NCI-H146 treated with DMSO at 0.1 percent for 48 hours (cell line): ENCODE measurements at regions not wholly inside any gene's neighbourhood (a gene's known extent, or its start where the extent isn't known, plus 50 kb on each side); places are given as distances from the start of the nearest gene placed in this dataset.
"Not testable (repeated sequence)": the region's sequence is repeated elsewhere in the genome, so short reads cannot be mapped to it uniquely, and the experiment has no call there.

Experiments
- DNase-seq: peaks from one replicate; lab custom pipeline; 2025; ENCODE audit not compliant: unreplicated experiment; lab: John Stamatoyannopoulos, UW

DNA sequence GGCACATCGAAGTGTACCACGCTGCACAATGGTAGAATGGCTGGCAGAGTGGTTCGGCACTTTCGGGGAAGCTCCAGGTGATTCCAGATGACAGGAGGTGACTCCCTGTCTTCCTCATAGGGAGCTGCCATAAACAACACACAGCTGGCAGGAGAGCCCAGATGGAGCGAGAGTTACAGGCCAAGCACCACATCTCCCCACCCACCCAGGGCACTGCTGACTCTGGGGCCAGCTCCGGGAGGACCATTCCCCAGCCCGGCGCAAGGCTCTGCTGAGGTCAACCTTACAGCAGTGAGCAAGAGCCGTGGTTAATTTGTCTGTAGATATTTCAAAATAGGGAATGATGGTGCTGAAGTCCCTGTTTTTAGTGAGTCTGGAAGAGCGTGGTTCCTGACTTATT is 78.8 kb upstream of the HMGXB4 start:
- no peak for DNase-seq

DNA sequence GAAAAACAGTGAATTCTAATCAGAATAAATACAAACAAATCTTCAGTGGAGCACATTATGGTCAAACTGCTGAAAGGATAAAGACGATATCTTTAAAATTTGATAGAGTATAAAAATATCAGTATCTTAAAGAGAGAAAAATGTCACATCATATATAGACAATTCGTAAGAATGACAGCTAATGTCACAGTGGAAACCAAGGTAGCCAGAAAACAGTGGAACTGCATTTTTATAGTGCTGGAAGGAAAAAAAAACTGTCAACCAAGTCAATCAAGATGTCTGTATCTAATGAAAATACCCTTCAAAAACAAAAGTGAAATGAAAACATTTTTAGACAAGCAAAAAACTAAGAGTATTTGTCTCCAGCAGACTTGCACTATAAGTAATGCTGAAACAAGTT is 73.4 kb upstream of the HMGXB4 start:
- DNase-seq = no peak

DNA sequence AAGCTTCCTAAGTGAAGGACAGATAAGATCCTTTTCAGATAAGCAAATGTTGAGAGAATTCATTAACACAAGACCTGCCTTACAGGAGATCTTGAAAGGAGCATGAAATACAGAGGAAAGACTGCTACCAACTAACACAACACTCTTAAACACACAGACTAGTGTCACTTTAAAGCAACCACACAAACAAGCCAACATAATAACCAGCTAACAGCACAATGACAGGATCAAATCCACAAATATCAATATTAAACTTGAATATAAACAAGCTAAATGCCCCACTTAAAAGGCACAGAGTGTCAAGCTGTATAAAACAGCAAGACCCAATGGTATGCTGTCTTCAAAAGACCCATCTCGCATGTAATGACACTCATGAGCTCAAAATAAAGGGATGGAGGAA is 70.8 kb upstream of the HMGXB4 start:
- no peak for DNase-seq

DNA sequence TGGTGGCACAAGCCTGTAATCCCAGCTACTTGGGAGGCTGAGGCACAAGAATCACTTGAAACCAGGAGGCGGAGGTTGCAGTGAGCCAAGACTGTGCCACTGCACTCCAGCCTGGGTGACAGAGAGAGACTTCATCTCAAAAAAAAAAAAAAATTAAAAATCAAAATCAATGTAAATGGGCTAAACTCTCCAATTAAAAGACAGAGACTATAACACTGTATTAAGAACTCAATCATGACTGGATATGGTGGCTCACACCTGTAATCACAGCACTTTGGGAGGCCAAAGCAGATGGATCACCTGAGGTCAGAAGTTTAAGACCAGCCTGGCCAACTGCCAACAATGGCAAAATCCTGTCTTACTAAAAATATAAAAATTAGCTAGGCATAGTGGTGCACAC is 68.4 kb upstream of the HMGXB4 start:
- DNase-seq = not testable (repeated sequence)

DNA sequence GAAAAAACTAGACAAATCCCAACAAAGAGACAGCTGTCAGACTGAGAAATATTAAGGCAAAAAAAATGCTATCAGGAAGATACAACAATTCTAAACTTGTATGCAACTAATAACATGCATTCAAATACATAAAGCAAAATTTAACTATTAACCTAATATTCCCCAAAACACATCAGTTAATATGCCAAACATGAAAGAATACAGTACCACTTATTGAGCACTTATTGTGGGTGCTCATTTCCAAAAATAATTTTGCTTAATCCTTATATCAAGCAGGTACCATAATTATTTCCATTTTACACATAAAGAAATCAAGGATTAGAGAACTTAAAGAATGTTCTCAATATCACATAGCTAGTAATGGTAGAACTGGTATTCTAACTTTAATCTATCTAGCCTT is 67.7 kb upstream of the HMGXB4 start:
- no peak for DNase-seq

DNA sequence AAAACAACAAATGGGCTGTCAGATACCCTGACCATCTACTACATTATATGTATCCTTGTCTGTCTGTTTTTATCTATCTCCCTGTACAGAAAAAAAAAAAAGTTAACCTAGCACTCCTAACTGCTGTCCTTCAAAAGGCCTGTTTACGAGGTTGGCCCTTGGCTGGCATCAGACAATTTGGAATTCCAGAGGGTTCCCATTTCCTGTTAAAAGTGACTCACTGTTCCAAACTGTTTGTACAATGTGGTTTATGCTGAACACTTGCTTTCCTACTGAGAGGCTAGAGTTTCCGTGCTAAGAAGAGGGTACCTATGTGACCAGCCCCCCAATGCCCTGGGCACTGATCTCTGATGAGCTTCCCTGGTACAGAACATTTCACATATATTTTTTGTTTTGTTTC is 65.9 kb upstream of the HMGXB4 start:
- no peak for DNase-seq

DNA sequence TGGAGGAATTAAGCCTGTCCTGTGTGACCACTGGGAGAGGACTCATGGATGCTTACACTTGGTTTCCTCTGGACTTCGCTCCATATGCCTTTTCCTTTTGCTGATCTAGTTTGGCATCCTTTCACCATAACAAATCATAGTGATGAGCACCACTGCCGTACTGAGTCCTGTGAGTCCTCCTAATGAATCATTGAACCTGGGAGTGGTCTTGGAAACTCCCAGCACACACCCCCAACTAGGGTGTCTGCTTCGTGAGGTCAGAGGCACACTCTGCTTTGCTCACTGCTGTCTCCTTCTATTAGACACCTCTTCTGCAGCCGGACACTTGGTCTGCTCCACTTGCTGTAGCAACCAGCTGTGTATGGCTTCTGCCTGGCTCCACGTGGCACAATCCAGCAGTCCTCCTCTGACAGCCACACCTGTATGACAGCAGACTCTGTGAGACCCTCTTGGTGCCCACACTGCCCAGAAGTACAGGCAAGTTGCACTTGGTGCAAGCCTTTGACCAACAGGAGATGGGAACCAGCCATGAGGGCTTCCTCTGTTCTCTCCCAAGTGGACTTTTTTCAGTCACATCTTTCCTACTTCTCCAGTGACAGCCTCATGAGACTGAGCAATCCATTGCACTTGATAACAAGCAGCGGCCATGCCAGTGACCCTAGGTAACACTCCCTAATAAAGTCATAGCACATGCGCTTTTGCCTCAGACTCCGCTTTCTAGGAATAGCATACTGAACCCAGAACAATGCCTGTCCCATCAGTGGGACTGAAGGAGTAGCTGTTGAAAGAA is 65.0 kb upstream of the HMGXB4 start:
- DNase-seq = no peak

DNA sequence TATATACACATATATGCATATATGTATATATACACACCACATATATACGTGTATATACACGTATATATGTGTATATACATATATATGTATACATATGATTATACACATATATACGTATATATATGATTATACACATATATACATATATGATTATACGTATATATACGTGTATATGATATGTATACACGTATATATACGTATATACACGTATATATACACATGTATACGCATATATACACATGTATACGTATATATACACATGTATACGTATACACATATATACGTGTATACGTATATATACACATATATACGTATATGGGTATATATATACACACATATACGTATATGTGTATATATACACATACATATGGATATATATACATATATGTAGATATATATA is 62.1 kb upstream of the HMGXB4 start:
- DNase-seq = no peak

DNA sequence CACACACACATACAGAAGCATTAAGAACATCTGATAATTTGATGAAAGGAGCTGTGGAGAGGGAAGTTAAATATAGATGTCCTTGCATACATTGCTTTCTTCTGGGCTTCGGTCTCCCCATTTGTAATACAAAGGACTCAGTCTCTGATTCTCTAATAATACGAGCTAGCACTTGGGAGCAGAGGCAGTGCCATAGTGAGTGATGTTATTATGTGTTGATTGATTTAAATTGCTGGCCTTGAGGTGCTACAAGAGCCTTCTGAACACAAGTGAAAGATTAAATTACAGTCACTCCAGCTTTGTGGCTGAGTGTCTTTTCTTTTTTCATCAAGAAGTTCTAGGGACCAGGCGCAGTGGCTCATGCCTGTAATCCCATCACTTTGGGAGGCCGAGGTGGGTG is 61.5 kb upstream of the HMGXB4 start:
- no peak for DNase-seq

DNA sequence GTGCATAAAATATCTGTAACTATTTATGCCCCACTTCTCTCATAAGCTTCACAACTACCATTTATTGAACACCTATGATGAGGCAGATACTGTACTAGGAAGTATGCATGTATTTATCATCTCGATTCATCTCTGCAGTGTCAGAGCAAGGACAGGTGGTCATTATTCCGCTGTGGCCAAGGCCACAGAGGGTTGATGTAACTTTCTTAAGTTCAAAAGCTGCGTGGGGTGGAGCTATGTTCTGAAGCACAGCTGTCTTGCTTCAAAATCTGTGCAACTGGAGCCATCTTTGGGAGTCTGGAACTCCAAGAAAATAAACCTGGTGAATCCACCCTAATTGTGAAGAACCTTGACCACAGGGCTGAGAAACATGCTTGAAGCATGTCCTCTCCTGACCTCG is 60.2 kb upstream of the HMGXB4 start:
- no peak for DNase-seq

DNA sequence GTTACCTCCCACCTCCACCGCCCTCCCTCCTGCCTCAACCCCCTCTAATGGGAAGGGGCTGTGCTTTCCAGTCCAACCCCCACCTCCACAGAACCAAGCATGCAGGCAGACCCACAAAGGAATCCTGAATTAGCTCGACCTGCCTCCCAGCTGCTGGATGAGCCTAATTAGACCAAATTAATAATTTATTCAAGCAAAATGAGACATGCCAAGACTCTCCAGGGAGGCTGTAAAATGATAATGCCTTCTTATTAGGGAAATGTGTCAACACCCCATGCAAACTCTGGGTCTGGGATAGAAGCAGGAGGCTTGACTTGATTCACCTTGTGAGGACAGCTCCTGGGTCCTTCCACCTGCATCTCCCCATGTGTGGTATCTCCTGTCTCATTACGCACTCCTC is 59.4 kb upstream of the HMGXB4 start:
- DNase-seq = no peak

DNA sequence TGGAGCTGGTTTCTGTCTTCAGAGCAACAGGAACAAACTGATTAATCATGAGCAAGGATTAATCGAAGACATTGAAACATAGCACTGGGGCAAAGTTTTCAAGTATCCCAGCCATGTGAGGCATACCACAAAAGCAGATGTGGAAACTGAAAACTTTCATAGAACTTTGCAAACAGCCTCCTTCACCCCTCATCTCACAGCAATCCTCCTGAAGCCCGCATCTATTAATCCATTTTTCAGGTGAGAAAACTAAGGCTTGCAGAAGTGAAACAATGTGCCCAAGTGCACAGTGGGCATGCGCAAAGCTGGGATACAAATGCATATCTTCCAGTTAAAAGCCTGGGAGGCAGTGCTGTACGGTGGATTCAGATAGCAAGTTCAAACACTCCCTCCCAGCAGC is 58.6 kb upstream of the HMGXB4 start:
- no peak for DNase-seq

DNA sequence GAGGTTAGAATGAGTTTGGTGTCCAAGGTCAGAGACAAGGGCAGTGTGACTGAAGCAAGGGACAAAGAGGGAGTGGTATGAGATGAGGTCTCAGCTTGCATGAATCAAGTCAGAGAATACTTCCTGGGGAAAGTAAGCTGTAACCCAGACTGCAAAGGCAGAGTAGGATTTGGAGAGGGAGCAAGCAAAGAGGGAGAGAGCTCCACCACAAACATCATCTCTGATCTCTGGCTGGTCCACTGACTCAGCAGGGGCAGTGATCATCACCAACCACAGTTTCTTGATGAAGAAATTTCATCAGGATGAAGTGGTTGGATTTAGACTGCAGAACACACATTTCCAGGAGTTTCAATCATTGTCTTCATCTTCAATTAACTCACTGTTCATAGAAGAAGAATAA is 54.9 kb upstream of the HMGXB4 start:
- no peak for DNase-seq

DNA sequence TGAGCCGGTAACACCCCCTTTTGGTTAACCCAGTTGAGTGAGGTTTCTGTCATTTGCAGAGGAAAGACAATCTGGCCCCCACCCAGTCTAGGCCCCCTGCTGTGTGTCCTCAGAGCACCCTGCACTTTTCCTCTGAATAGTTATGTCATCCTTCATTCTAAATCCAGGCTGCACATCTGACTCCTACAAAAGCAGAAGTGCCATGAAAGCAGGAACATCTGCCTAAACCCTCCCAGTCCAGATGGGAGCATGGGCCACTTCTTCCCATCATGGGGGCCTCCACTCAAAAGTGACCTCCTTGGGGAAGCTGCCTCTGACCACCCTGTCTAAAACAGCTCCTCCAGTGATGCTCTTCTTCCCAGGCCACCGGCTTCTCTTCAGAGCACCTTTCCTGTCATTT is 53.7 kb upstream of the HMGXB4 start:
- no peak for DNase-seq

DNA sequence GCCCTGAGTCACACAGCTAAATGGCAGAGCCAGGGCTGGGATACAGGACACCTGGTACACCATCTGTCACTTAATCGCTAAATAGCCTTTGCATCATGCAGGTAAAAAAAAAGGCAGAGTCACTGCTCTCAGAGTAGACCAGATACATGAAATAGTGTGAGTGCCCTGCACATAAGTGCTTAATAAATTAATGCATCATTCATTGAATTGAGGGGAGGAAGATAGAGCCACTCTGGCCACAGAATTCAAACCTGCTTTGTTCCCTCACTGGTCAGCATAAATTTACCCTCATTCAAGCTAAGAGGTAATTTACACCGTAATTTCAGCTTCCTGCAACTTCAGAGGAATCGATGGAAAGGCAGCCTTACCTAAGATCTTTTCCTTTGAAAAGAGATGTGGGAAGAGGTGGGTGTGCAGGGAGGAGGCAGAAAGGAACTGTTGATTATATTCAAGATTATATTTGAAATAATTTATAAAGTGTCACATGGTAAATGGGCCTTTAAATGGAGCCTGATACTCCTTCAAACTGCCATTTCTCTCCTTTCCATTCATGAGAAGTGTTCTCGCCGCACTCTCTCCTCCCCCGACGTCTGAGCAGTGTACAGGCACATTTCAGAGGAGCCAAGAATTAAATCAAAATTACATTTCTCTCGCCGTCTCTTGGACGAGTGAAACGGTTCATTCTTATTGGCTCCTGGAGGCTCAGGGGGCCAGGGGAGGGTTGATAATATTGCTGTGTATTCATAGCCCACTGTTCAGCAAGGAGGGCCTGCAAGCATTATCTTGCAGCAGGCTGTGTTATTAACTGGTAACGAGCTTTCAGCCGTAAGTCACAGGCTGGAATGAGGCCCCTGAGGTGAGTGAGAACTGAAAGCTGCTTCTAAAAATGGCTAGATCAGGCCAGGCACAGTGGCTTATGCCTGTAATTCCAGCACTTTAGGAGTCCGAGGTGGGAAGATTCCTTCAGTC is 52.2 kb upstream of the HMGXB4 start:
- no peak for DNase-seq

DNA sequence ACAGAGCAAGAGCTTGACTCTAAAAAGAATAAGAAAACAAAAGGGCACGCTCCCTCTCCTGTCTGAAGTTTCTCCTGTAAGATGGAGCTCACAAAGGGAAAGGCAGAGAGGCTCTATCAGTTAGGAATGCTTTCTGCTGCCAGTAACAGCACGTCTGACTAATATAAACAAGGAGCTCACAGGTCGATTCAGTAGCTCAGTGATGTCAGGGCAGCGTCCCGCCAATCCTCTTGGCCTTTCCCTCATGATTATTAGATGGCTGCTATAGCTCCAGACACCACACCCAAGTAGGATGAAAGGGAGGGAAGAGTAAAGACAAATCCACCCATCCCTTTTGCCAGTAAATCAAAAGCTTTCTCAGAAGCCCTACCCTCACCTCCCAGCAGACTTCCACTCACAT is 51.3 kb upstream of the HMGXB4 start:
- DNase-seq = no peak

DNA sequence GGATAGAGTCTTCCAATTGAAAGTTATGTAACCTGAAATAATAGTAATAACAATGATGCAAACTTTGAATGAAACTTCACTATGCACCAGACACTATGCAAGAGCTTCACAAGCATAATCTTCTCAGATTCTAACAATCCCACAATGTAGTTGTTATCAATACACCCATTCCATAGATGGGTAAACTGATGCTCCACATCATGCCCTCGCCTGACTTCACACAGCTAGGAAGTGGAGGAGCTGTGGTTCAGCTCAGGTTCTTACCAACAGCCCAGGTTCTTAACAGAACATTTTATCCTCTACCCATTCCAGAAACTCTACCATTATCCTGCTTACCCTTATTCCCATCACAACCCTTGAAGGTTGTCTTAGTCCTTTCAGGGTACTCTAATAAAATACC is 50.4 kb upstream of the HMGXB4 start:
- DNase-seq = no peak
